HepG2 (cell line): ENCODE measurements at regions not wholly inside any gene's neighbourhood (a gene's known extent, or its start where the extent isn't known, plus 50 kb on each side); places are given as distances from the start of the nearest gene placed in this dataset.

ENCODE experiments used
- BCL6 ChIP-seq: IDR thresholded peaks from 2 replicates; pipeline ENCODE4 v1.6.1; 2016; ENCODE audit warnings: missing genetic modification reagents, missing compliant biosample characterization
- CEBPG ChIP-seq: IDR thresholded peaks from 2 replicates; pipeline ENCODE4 v1.6.1; 2016
- EED ChIP-seq: sonication (generic); formaldehyde crosslinking; IDR thresholded peaks from 2 replicates; pipeline ENCODE4 v1.5.0; 2020; ENCODE audit warnings: mild to moderate bottlenecking, missing genetic modification reagents
- EHMT2 ChIP-seq: fragments of 200-600 bp; sonication (generic); IDR thresholded peaks from 2 replicates; pipeline ENCODE4 v1.7.0; 2017; ENCODE audit warnings: antibody characterized with exemption, low read depth, low read length, borderline replicate concordance
- FOXO1 ChIP-seq: sonication (generic); formaldehyde crosslinking; IDR thresholded peaks from 2 replicates; pipeline ENCODE4 v1.4.0; 2020; ENCODE audit warnings: missing genetic modification reagents
- FOXP1 ChIP-seq, 2 experiments: fragments of 450-650 bp in 1 of 2; IDR thresholded peaks; 2 replicates each; pipeline ENCODE4 v1.6.1; 2017 to 2018; ENCODE audit warnings: antibody characterized with exemption in 1 of 2
- FOXP4 ChIP-seq: sonication (generic); formaldehyde crosslinking; IDR thresholded peaks from 2 replicates; pipeline ENCODE4 v1.4.0; 2020; ENCODE audit warnings: missing genetic modification reagents
- KDM2A ChIP-seq: sonication (generic); formaldehyde crosslinking; IDR thresholded peaks from 2 replicates; pipeline ENCODE4 v1.4.0; 2020; ENCODE audit warnings: low read depth, missing genetic modification reagents, borderline replicate concordance
- NCOA1 ChIP-seq: sonication (generic); formaldehyde crosslinking; IDR thresholded peaks from 2 replicates; pipeline ENCODE4 v1.9.0; 2021; ENCODE audit warnings: missing genetic modification reagents
- REPIN1 ChIP-seq: sonication (generic); formaldehyde crosslinking; IDR thresholded peaks from 2 replicates; pipeline ENCODE4 v1.8.0; 2022; ENCODE audit warnings: missing genetic modification reagents, low read depth, mild to moderate bottlenecking, borderline replicate concordance
- SETDB1 ChIP-seq: sonication (generic); formaldehyde crosslinking; IDR thresholded peaks from 2 replicates; pipeline ENCODE4 v1.5.1; 2020; ENCODE audit warnings: missing genetic modification reagents, mild to moderate bottlenecking, borderline replicate concordance
- SOX13 ChIP-seq, 3 experiments: fragments of 450-650 bp in 1 of 3; sonication (generic) in 1 of 3; formaldehyde crosslinking in 1 of 3; IDR thresholded peaks in 2 of 3; conservative IDR thresholded peaks in 1 of 3; 2 replicates each; pipeline versions ENCODE4 v1.5.0 to v1.6.1; 2016 to 2020; ENCODE audit warnings: antibody characterized with exemption in 1 of 3, mild to moderate bottlenecking in 1 of 3, missing compliant biosample characterization in 1 of 3, missing genetic modification reagents in 1 of 3, moderate library complexity in 1 of 3
- TARDBP ChIP-seq: sonication (generic); formaldehyde crosslinking; IDR thresholded peaks from 2 replicates; pipeline ENCODE4 v1.8.0; 2022; ENCODE audit warnings: mild to moderate bottlenecking, missing genetic modification reagents
- XRCC5 ChIP-seq: fragments of 200-400 bp; formaldehyde crosslinking; optimal IDR thresholded peaks from 2 replicates; pipeline ENCODE3; 2017; ENCODE audit warnings: mild to moderate bottlenecking, low read length
- ZMYM4 ChIP-seq: sonication (generic); formaldehyde crosslinking; IDR thresholded peaks from 2 replicates; pipeline ENCODE4 v1.8.1; 2023; ENCODE audit warnings: mild to moderate bottlenecking, missing genetic modification reagents
- ZNF264 ChIP-seq: sonication (generic); formaldehyde crosslinking; IDR thresholded peaks from 2 replicates; pipeline ENCODE4 v1.4.0; 2020; ENCODE audit warnings: missing genetic modification reagents
- ZNF562 ChIP-seq: sonication (generic); formaldehyde crosslinking; IDR thresholded peaks from 2 replicates; pipeline ENCODE4 v1.8.0; 2022; ENCODE audit warnings: missing genetic modification reagents, borderline replicate concordance
- ZNF629 ChIP-seq: sonication (generic); formaldehyde crosslinking; conservative IDR thresholded peaks from 2 replicates; pipeline ENCODE4 v1.5.0; 2020; ENCODE audit warnings: missing genetic modification reagents
- ZNF644 ChIP-seq: IDR thresholded peaks from 2 replicates; pipeline ENCODE4 v1.6.1; 2016; ENCODE audit warnings: low read depth
- TF ChIP-seq, protein P1 (sequence below): sonication (generic); formaldehyde crosslinking; IDR thresholded peaks from 2 replicates; pipeline ENCODE4 v1.5.0; 2020; ENCODE audit warnings: mild to moderate bottlenecking, missing genetic modification reagents, borderline replicate concordance
- TF ChIP-seq, protein P2 (sequence below): sonication (generic); formaldehyde crosslinking; IDR thresholded peaks from 2 replicates; pipeline ENCODE4 v1.4.0; 2020; ENCODE audit warnings: mild to moderate bottlenecking, missing genetic modification reagents

DNA sequence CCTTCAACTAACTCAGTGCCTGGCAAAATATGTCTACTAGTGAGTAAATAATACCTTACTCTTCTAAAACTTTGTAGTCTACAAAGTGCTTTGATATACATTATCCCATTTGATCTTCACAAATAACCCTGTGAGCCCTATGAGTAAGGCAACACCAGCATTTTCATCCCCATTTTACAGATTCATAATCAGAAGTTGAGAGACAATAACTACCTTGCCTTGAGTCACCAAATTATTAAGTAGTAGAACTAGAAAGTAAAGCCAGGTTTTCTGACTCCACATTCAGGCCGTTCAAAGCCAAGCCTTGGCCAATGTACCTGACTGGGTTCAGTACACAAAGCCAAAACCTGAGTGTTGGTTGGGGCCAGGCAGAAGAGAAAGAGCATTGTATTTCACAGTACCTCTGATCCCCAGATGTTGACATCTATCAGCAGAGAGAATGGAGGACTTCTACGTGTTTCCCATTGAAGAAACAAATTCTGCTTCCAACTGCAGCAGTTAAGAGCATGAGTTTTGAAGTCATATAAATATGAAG lies 111.3 kb upstream of the LGSN start (continued):
- TF ChIP-seq FOXP4 (CRISPR knock-in tag) (0 out of 2 replicates have a peak, but pooled peaks have one; percentile 22), NCOA1 (CRISPR knock-in tag) (no peak), ZNF562 (no peak), ZNF264 (0 out of 2 replicates have a peak, but pooled peaks have one; percentile 49), EHMT2 (peak; percentile 65; the same call in 1 of the 2 replicates), FOXO1 (CRISPR knock-in tag) (peak; percentile 60; the same call in 1 of the 2 replicates), XRCC5 (peak; percentile 40), FOXP1 (IDR thresholded peaks at IDR 0.05) (no peak), FOXP1 (CRISPR knock-in tag; IDR thresholded peaks at IDR 0.05) (0 out of 2 replicates have a peak, but pooled peaks have one; percentile 14), TARDBP (CRISPR knock-in tag) (0 out of 2 replicates have a peak, but pooled peaks have one; percentile 44), EED (CRISPR knock-in tag) (no peak), CEBPG (CRISPR knock-in tag) (peak; percentile 55), ZNF644 (peak; percentile 95), BCL6 (CRISPR knock-in tag) (0 out of 2 replicates have a peak, but pooled peaks have one; percentile 24), SOX13 (IDR thresholded peaks at IDR 0.05) (no peak), SOX13 (CRISPR knock-in tag; conservative IDR thresholded peaks at IDR 0.05 in 1 of 2, IDR thresholded peaks at IDR 0.05 in 1 of 2) (peak in 1 of 2 experiments; percentile 87; a peak in 2 of 4 replicates), ZNF629 (peak; percentile 92), SETDB1 (CRISPR knock-in tag) (no peak), ZMYM4 (CRISPR knock-in tag) (peak; percentile 78), KDM2A (no peak), REPIN1 (CRISPR knock-in tag) (peak; percentile 36; the same call in 1 of the 2 replicates)
- TF ChIP-seq, protein P1, sequence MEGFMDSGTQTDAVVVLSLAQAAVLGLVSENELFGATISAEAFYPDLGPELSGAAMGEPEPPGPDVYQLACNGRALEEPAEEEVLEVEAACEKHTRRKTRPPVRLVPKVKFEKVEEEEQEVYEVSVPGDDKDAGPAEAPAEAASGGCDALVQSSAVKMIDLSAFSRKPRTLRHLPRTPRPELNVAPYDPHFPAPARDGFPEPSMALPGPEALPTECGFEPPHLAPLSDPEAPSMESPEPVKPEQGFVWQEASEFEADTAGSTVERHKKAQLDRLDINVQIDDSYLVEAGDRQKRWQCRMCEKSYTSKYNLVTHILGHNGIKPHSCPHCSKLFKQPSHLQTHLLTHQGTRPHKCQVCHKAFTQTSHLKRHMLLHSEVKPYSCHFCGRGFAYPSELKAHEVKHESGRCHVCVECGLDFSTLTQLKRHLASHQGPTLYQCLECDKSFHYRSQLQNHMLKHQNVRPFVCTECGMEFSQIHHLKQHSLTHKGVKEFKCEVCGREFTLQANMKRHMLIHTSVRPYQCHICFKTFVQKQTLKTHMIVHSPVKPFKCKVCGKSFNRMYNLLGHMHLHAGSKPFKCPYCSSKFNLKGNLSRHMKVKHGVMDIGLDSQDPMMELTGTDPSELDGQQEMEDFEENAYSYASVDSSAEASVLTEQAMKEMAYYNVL: 0 out of 2 replicates have a peak, but pooled peaks have one; percentile 20
- TF ChIP-seq, protein P2, sequence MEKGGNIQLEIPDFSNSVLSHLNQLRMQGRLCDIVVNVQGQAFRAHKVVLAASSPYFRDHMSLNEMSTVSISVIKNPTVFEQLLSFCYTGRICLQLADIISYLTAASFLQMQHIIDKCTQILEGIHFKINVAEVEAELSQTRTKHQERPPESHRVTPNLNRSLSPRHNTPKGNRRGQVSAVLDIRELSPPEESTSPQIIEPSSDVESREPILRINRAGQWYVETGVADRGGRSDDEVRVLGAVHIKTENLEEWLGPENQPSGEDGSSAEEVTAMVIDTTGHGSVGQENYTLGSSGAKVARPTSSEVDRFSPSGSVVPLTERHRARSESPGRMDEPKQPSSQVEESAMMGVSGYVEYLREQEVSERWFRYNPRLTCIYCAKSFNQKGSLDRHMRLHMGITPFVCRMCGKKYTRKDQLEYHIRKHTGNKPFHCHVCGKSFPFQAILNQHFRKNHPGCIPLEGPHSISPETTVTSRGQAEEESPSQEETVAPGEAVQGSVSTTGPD (CRISPR knock-in tag): peak; percentile 60; the same call in 1 of the 2 replicates
